Tibial nerve (tissue), 4 donors: ENCODE measurements at regions not wholly inside any gene's neighbourhood (a gene's known extent, or its start where the extent isn't known, plus 50 kb on each side); places are given as distances from the start of the nearest gene placed in this dataset.

Experiments
- DNase-seq, 2 donors: peaks; one replicate each; pipeline ENCODE4 v3.0.0-alpha.2; 2019; ENCODE audit warnings: low spot score in 2 of 2
- H3K27ac ChIP-seq, 4 donors: fragments of 200-600 bp; sonication (generic) in 3 of 4; one replicate each; pipeline ENCODE4 v1.5.1; 2017 to 2019; ENCODE audit warnings: mild to moderate bottlenecking in 1 of 4
- H3K27me3 ChIP-seq, 2 donors: fragments of 200-600 bp; sonication (generic) in 1 of 2; one replicate each; pipeline versions ENCODE4 v1.5.1 to v1.6.0; 2017 to 2019
- H3K36me3 ChIP-seq, 3 donors: fragments of 200-600 bp; sonication (generic); one replicate each; pipeline ENCODE4 v1.5.1; 2018 to 2019
- H3K4me1 ChIP-seq, 4 donors: fragments of 200-600 bp; sonication (generic) in 3 of 4; one replicate each; pipeline ENCODE4 v1.5.1; 2017 to 2019
- H3K4me3 ChIP-seq, 4 donors: fragments of 200-600 bp; sonication (generic) in 3 of 4; one replicate each; pipeline ENCODE4 v1.5.1; 2017 to 2019; ENCODE audit warnings: mild to moderate bottlenecking in 1 of 4, moderate library complexity in 1 of 4
- H3K9me3 ChIP-seq, 4 donors: fragments of 200-600 bp; sonication (generic) in 3 of 4; one replicate each; pipeline ENCODE4 v1.5.1; 2017 to 2019
- EP300 ChIP-seq, 2 donors: sonication (generic); formaldehyde crosslinking; IDR thresholded peaks; one replicate each; pipeline ENCODE4 v1.6.1; 2017; ENCODE audit warnings: antibody characterized with exemption in 2 of 2, mild to moderate bottlenecking in 1 of 2
- POLR2A ChIP-seq, 2 donors: fragments of 450-650 bp; IDR thresholded peaks; one replicate each; pipeline ENCODE4 v1.6.1; 2017; ENCODE audit warnings: antibody characterized with exemption in 2 of 2, mild to moderate bottlenecking in 2 of 2, moderate library complexity in 2 of 2
- WGBS, 2 donors: methylation state at CpG; one replicate each; pipeline ENCODE4 v1.1.5; 2018; 5-methylcytosine and 5-hydroxymethylcytosine counted together
- TF ChIP-seq, protein P1 (sequence below), 5 experiments: fragments of 200-600 bp in 3 of 5; fragments of 450-650 bp in 2 of 5; sonication (generic) in 3 of 5; IDR thresholded peaks; one replicate each; pipeline ENCODE4 v1.5.1; 2016 to 2019; ENCODE audit warnings: antibody characterized with exemption in 5 of 5, mild to moderate bottlenecking in 3 of 5, moderate library complexity in 2 of 5

DNA sequence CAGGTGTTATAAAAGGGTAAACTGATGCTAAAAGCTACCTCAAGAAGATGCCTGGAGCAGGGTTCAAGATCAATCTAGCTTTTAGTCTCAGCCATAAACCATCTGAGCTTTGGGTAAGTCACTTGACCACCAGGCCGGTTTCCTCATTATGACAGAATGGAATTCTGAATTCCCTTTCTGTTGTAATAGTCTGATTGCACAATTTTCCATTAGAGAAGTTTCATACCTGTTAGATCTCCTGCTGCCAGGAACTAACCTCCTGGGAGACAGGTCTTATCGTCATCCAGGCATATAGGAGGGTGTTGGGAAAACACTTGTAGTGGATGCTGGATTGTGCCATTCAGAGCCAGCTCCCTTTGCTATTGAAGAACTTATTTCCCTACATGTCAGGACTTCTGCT is 272.5 kb downstream of the TDRD15 start:
- 83 to 96% methylated on average over 2 of the region's 2 CpGs for WGBS, 2 donors
- Histone ChIP-seq H3K27ac (no peak overlapping the region), H3K4me1 (no peaks in the 10 kb centered on the region), H3K9me3 (no peaks in the 10 kb centered on the region), H3K4me3 (no peak overlapping the region), H3K36me3 (no peaks in the 10 kb centered on the region), H3K27me3 (no peaks in the 10 kb centered on the region)
- TF ChIP-seq EP300 (IDR thresholded peaks at IDR 0.05) (no peak), POLR2A (IDR thresholded peaks at IDR 0.05) (no peak)
- TF ChIP-seq, protein P1, sequence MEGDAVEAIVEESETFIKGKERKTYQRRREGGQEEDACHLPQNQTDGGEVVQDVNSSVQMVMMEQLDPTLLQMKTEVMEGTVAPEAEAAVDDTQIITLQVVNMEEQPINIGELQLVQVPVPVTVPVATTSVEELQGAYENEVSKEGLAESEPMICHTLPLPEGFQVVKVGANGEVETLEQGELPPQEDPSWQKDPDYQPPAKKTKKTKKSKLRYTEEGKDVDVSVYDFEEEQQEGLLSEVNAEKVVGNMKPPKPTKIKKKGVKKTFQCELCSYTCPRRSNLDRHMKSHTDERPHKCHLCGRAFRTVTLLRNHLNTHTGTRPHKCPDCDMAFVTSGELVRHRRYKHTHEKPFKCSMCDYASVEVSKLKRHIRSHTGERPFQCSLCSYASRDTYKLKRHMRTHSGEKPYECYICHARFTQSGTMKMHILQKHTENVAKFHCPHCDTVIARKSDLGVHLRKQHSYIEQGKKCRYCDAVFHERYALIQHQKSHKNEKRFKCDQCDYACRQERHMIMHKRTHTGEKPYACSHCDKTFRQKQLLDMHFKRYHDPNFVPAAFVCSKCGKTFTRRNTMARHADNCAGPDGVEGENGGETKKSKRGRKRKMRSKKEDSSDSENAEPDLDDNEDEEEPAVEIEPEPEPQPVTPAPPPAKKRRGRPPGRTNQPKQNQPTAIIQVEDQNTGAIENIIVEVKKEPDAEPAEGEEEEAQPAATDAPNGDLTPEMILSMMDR (IDR thresholded peaks at IDR 0.05), result no peak
- no peak for DNase-seq

DNA sequence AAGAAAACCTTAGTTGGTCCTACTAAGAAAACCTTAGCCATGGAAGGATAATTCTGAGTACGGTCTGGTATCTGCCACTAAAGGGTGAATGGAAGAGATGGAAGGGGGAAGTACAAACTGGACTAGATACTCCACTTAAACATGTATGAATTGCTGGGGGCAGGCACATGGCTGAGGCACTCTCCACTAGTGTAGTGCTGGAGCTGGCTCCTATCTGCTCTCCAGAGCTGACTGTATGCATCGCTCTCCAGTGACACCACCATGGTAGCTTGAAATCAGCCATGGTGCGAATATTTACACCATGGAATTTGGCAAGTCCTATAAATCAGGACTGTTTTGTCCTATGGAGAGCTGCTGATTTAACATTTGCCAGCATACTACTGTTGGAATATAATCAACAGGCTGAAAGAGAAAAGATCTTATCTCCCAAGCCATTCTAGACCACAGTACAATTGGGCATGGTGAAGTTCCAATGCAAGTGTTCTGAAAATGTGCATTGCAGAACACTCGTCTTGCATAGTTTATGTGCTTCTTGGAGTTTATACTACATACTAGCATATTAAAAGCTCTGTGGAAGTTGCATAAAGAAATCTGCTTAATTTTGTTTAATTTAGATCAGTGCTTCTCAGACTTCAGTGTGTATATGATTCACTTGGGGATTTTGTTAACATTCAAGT is 277.4 kb downstream of the TDRD15 start:
- H3K27me3 ChIP-seq, result no peaks in the 10 kb centered on the region
- no peaks in the 10 kb centered on the region for H3K4me1 ChIP-seq
- no peak overlapping the region for H3K4me3 ChIP-seq
- WGBS, 2 donors, result 91 to 96% methylated on average over 4 of the region's 4 CpGs
- H3K36me3 ChIP-seq, result no peaks in the 10 kb centered on the region
- TF ChIP-seq POLR2A (IDR thresholded peaks at IDR 0.05) (no peak), EP300 (IDR thresholded peaks at IDR 0.05) (no peak)
- TF ChIP-seq, protein P1 (IDR thresholded peaks at IDR 0.05), result no peak
- no peaks in the 10 kb centered on the region for H3K9me3 ChIP-seq
- DNase-seq, result no peak
- H3K27ac ChIP-seq, result no peak overlapping the region

DNA sequence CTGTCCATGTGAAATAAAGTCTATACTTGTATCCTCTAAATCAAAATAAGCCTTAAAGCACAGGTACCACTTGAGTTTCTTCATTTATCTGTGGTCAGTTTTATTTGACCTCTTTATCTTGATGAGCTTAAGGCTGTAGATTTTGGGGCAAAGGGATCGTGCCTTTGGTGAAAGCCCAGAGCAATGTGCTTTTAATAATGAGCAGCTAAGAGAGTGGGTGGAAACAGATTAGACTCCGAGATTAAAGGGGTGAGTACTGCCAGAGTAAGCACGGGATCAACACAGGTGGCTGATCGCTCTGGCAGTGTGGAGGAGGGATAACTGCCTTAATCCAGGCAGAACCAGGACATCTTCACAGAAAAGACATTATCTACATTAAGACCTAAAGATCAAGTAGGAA is 280.4 kb downstream of the TDRD15 start:
- no peaks in the 10 kb centered on the region for H3K4me1 ChIP-seq
- no peak for DNase-seq
- H3K27ac ChIP-seq, result no peak overlapping the region
- H3K9me3 ChIP-seq, result no peaks in the 10 kb centered on the region
- TF ChIP-seq POLR2A (IDR thresholded peaks at IDR 0.05) (no peak), EP300 (IDR thresholded peaks at IDR 0.05) (no peak)
- TF ChIP-seq, protein P1 (IDR thresholded peaks at IDR 0.05), result no peak
- H3K36me3 ChIP-seq, result no peaks in the 10 kb centered on the region
- H3K4me3 ChIP-seq, result no peak overlapping the region
- no peaks in the 10 kb centered on the region for H3K27me3 ChIP-seq
- WGBS, 2 donors, result 56 to 73% methylated on average over 4 of the region's 4 CpGs

DNA sequence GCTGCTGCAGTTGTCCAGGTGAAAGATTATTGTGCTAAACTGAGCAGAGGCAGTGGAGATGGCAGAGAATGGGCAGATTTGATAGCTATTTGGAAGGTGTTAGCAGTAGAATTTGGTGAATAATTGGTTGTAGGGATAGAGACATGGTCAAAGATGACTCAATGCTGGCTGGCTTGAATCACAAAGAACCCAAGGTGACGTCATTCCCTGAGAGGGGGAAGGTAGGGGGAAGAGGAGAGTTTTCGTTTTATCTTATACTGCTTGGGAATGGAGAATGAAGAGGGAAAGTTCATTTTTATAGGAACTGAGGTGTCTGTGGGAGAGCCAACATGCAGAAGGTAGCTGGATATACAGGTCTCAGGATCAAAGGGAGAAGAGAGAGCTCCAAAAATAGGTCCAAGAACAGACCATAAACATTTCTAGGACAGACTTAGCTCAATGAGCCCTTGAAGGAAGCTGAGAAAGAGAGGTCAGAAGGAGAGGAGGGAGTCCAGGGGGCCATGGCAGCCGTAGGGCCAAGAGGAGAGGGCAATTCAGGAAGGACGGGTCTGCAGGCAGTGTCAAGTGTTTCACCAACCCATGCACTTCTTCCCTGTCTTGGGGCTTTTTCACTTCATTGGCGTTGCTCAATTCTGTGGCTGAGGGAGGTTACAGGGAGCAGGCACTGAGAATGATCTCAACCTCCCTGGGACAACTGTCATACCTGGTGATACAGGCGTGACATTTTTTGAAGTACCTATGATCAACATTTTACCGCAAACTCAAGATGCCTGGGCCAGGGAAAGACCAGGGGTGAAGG is 281.3 kb downstream of the TDRD15 start:
- H3K27me3 ChIP-seq, result no peaks in the 10 kb centered on the region
- H3K9me3 ChIP-seq, result no peaks in the 10 kb centered on the region
- H3K4me3 ChIP-seq, result no peak overlapping the region
- 83 to 84% methylated on average over 7 of the region's 7 CpGs for WGBS, 2 donors
- TF ChIP-seq EP300 (IDR thresholded peaks at IDR 0.05), result no peak
- TF ChIP-seq, protein P1 (IDR thresholded peaks at IDR 0.05), result no peak
- no peak for TF ChIP-seq POLR2A (IDR thresholded peaks at IDR 0.05)
- H3K27ac ChIP-seq, result no peak overlapping the region
- no peak for DNase-seq
- H3K4me1 ChIP-seq, result no peaks in the 10 kb centered on the region
- no peaks in the 10 kb centered on the region for H3K36me3 ChIP-seq

DNA sequence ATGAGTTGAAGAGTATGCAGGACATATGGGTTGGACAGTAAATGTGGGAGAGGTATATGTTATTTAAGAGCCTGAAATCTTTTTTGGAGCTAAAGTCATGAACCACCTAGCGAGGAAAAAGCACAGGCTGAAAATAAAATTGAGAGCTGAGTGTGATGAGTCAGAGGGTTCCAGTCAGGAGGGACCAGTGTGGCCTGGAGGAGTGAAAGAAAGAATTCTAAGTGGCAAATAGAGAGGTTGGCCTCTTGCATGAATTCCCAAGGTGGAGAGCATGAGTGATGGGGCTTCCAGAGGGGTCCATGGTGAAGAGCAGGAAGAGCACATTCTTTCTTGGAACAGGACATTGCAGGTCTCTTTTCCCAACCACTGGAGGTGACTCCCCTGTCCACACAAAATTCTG is 282.6 kb downstream of the TDRD15 start:
- Histone ChIP-seq H3K27ac (no peak overlapping the region), H3K27me3 (no peaks in the 10 kb centered on the region), H3K9me3 (no peaks in the 10 kb centered on the region), H3K4me1 (no peaks in the 10 kb centered on the region), H3K4me3 (no peak overlapping the region), H3K36me3 (no peaks in the 10 kb centered on the region)
- 88 to 89% methylated on average over 1 of the region's 1 CpG for WGBS, 2 donors
- no peak for TF ChIP-seq EP300 (IDR thresholded peaks at IDR 0.05)
- no peak for TF ChIP-seq POLR2A (IDR thresholded peaks at IDR 0.05)
- TF ChIP-seq, protein P1 (IDR thresholded peaks at IDR 0.05), result no peak
- DNase-seq, result no peak
